Stimulated activated CD8-positive, alpha-beta memory T cell treated with anti-CD3 and anti-CD28 coated beads, Interleukin-15, amount 100 ng/mL, for 48 hours (primary cell): ENCODE measurements at regions not wholly inside any gene's neighbourhood (a gene's known extent, or its start where the extent isn't known, plus 50 kb on each side); places are given as distances from the start of the nearest gene placed in this dataset.

Source experiments
- DNase-seq, 2 donors: peaks; one replicate each; pipeline ENCODE4 v3.0.0-alpha.2; 2020; ENCODE audit warnings: low read depth in 2 of 2

- DNase-seq = no peak
Observed at GRCh38 chr22:49224243-49224642, 603.4 kb downstream of the BRD1 start.

DNA sequence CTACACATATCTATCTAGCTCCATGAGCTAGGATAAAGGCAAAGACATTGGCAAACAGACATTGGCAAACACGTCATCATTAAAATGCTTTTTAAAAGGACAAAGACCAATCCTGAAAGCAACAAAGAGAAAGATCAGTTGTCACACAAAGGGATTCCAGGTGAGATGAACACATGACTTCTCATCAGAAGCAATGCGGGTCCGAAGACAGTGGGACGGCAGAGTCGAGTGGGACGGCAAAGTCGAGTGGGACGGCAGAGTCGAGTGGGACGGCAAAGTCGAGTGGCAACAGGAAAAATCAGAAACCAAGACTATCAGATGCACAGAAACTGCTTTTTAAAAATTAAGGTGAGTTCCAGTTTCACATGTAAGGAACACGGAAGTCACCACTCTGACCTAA is 609.5 kb downstream of the BRD1 start:
- no peak for DNase-seq

GRCh38 chr22:49216579-49216978 is 611.1 kb downstream of the BRD1 start:
- DNase-seq = no peak

- DNase-seq = no peak
Observed at GRCh38 chr22:49215840-49216239, 611.8 kb downstream of the BRD1 start.

DNA sequence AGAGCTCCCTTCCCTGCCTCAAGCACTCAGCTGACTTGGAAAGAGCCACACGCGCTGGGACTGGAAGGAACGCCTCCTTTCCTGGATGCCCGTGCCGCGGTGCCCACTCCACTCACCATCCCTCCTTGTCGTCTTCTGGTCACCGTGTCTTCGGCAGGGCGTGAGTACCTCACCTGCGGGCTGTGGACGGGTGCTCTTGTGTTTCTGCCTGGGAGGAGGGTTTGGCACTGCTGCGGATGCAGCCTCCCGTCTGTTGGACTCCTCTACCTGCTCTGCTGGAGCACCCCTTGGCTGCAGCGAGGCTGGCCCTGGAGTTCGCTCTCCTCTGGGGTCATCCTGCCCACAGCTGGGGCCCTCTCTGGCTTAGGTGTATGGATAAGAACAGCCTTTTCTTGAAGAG is 612.7 kb downstream of the BRD1 start:
- DNase-seq = no peak

DNA sequence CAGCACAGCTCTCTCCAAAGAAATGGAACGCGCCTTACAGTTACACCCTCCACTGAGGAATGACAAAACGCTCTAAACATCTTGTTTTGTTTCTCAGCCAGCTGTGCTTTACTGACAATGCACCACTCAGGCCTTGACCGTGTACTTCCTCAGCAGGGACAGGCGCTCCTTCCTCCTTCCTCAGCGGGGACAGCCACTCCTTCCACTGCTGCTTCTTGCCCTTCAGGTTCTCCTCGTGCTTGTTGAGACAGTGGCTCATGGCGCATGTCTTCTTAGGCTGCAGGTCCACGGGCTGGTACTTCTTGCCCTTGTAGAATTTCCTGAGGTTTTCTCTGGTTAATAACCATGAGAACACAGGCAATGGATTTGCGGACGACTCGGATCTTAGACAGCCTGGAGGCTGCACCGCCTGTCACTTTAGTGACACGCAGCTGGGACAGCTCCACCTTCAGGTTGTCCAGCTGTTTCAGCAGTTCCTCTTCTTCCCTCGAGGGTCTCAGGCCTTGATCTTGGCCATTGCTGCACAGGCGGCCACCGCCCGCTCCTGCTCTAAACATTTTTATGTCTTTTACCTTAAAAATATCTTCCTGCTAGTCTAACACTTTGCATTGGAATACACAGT is 613.8 kb downstream of the BRD1 start:
- DNase-seq = no peak

- DNase-seq = no peak
Observed at GRCh38 chr22:49212466-49212865, 615.2 kb downstream of the BRD1 start.

- DNase-seq = no peak
Observed at GRCh38 chr22:49212002-49212401, 615.7 kb downstream of the BRD1 start.

DNA sequence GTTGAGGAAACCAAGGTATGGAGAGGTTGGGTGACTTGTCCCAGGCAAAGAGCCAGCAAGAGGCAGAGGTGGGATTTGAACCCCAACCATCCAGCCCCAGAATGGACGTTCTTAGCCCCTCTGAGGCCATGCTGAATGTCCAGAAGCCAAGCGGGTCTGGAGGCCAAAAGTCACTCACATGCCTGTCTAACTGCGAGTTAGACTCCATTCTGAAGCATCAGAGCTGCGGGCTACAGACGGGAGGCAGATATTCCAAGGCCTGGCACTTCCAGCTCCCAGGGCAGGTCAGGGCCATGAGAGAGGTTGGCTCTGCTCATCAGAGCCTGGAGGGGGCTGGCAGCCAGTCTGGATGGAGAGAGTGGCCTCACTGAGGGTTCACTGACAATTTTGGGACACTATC is 616.5 kb downstream of the BRD1 start:
- no peak for DNase-seq

- no peak for DNase-seq
Observed at GRCh38 chr22:49210606-49211005, 617.1 kb downstream of the BRD1 start.

GRCh38 chr22:49209452-49210195 is 618.0 kb downstream of the BRD1 start:
- DNase-seq = no peak

- no peak for DNase-seq
Observed at GRCh38 chr22:49208768-49209252, 618.9 kb downstream of the BRD1 start.

- no peak for DNase-seq
Observed at GRCh38 chr22:49208004-49208402, 619.7 kb downstream of the BRD1 start.

GRCh38 chr22:49207008-49208003 is 620.4 kb downstream of the BRD1 start:
- DNase-seq = no peak

DNA sequence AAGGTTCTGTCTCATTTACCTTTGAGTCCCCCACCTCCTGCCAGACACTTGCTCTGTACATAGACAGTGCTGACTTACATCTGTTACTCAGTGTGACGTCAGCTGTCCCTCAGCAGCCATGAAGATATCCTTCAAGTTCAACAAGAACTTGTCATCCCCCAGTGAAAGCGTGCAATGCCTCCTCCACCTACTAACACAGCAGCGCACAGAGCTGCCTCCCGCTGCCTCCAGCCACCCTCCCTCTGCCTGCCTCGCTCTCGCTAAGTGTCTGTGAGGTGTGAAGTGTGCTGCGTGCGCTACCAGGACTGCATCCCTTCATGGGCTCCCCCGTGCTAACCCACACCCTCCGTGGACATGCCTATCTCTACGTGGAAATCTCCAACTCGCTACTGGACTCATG is 621.4 kb downstream of the BRD1 start:
- DNase-seq = no peak

DNA sequence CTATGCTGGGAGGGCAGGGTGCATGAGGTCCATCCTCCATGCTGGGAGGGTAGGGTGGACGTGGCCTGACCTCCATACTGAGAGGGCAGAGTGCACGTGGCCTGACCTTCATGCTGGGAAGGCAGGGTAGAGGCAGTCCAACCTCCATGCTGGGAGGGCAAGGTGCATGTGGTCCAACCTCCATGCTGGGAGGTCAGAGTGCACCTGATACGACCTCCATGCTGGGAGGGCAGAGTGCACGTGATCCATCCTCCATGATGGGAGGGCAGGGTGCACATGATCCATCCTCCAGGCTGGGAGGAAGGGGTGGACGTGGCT is 622.2 kb downstream of the BRD1 start:
- DNase-seq = no peak

DNA sequence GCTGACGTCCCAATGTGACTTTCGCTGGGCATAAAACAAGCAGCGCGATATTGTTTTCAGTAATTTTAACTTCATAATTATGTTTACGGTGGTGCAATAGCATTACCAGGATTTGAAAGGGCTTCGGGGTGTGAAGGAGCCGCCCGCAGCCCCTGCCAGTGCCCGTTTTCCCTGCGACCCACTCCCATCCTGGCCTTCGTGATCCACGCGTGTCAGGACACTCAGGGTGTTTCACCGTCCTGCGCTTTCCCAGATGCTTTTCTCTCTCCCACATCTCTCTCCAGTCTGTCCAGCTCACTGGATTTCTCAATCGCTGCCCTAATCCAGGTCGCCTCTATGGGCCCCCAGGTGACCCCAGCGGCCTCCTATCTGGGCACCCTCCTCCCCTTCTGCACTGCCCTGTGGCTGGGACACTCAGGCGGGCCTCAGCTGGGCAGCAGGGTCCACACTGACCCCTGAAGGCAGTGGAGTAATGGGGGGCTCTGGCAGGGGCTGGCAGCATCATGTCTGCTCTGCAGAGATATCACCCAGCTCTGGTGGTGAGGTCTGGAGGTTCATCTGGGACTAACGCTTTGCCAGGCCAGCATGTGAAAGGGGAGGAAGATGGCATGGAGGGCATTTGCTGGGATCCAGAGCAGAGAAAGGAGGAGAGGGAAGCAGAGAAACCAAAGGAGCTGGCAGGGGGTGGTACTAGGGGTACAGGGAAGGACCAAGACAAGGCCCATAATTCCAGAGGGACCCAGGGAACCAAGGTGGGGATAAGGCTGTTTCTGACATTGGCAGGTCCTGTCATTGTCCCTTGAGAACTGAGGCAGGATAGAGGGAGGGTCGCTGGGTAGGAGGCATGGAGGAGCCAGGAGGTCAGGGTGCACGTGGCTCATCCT is 622.8 kb downstream of the BRD1 start:
- DNase-seq = no peak

DNA sequence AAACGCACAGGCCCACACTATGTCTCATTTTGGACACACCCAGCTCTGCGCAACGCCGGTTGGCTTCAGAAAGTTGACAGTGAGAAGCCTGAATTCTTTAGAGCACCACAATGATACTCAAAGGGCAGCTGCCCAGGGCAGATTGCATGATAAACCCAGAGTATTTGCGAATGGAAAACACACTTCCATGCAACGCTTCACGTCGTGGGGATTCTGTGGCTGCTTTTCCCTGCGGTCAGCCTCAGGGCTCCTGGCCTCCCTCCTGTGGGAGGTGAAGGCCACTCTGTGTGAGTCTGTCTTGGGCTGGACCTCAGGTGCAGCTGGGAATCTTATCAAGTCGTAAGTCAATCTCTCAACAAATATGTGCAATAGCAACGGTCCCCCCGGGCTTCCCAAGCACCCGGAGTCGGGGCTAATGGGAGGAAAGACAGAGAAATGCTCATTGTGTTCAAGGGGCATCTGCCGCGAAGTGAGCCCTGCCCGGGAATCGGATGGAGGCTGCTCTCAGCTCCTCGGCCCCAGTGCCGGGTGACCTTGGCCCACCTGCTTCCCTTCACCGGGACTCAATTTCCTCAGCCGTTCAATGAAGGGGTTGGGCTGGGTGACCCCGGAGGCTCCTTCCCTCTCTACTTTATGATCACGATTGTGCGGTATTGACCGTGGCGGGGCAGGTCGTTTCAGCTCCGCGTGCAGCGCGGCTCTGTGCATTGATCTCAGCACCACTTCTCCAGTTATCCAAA is 623.6 kb downstream of the BRD1 start:
- DNase-seq = no peak

DNA sequence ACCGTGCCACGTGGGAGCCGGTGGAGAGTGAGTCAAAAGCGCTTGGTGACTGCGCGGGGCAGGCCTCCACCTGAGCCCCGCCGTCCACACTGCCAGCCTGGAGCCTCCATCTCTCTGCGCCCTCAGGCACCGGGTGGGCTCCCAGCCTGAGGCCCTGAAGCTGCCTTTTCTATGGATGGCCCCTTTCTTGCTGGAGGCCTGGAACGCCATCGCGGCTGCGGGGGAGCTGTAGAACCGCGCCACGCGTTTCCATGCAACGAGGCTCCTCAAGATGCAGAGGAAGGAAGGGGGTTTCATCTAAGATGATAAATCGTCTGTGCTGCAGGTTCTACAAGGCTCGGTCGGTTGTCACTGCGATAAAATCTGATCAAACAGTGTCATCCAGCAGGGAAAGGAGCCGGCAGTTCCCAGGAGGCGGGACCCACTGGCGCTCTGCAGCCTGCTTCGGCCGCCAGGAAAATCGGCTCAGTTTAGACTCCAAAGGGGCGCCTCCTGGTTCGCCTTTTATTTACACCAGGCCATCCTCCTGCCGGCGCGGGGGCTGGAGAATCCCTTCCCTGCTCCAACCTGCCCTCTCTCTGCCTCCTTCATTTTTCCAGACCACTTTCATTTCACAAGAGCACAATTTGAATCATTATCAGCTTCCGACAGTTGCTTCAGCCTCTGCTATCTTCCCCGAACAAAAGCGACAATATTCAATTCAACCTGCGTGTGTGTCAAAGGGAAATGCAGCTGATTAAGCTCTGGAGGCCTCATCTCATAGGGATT is 624.4 kb downstream of the BRD1 start:
- DNase-seq = no peak

GRCh38 chr22:49202226-49202625 is 625.4 kb downstream of the BRD1 start:
- no peak for DNase-seq
